ENCODE measurements at regions not wholly inside any gene's neighbourhood (a gene's known extent, or its start where the extent isn't known, plus 50 kb on each side); places are given as distances from the start of the nearest gene placed in this dataset.
"Not testable (repeated sequence)": the region's sequence is repeated elsewhere in the genome, so short reads cannot be mapped to it uniquely, and the experiment has no call there.

- TF ChIP-seq CTCF (conservative IDR thresholded peaks at IDR 0.05; ENCODE audit: control insufficient read depth, insufficient read depth, low read depth, low read length): no peak
- no peak for DNase-seq (ENCODE audit: low read depth)
- no peak overlapping the region for H3K4me3 ChIP-seq (ENCODE audit: control insufficient read depth, low read depth, low read length)
These were observed 300.4 kb downstream of the PHF14 start for GRCh38 chr7:11274074-11274473.

- no peak overlapping the region for H3K4me3 ChIP-seq (ENCODE audit: control insufficient read depth, low read depth, low read length)
- no peak for DNase-seq (ENCODE audit: low read depth)
- TF ChIP-seq CTCF (conservative IDR thresholded peaks at IDR 0.05; ENCODE audit: control insufficient read depth, insufficient read depth, low read depth, low read length): no peak
These were observed 308.3 kb downstream of the PHF14 start for GRCh38 chr7:11281953-11282352.

- not testable (repeated sequence) for H3K4me3 ChIP-seq (ENCODE audit: control insufficient read depth, low read depth, low read length); DNase-seq (ENCODE audit: low read depth)
These were observed 309.9 kb downstream of the PHF14 start for GRCh38 chr7:11283584-11283983.

- no peak overlapping the region for H3K4me3 ChIP-seq (ENCODE audit: control insufficient read depth, low read depth, low read length)
These were observed 317.2 kb downstream of the PHF14 start for GRCh38 chr7:11290863-11291262.

GRCh38 chr7:11294218-11294617 lies 320.5 kb downstream of the PHF14 start:
- TF ChIP-seq CTCF (conservative IDR thresholded peaks at IDR 0.05; ENCODE audit: control insufficient read depth, insufficient read depth, low read depth, low read length): no peak
- no peak for DNase-seq (ENCODE audit: low read depth)

More at GRCh38 chr7:11290863-11291262, 317.2 kb downstream of the PHF14 start:
- no peak for DNase-seq (ENCODE audit: low read depth)
- TF ChIP-seq CTCF (conservative IDR thresholded peaks at IDR 0.05; ENCODE audit: control insufficient read depth, insufficient read depth, low read depth, low read length): no peak

GRCh38 chr7:11294965-11295364 lies 321.3 kb downstream of the PHF14 start:
- no peak for DNase-seq (ENCODE audit: low read depth)
- TF ChIP-seq CTCF (conservative IDR thresholded peaks at IDR 0.05; ENCODE audit: control insufficient read depth, insufficient read depth, low read depth, low read length): no peak
- no peak overlapping the region for H3K4me3 ChIP-seq (ENCODE audit: control insufficient read depth, low read depth, low read length)

More at GRCh38 chr7:11294218-11294617, 320.5 kb downstream of the PHF14 start:
- no peak overlapping the region for H3K4me3 ChIP-seq (ENCODE audit: control insufficient read depth, low read depth, low read length)

- TF ChIP-seq CTCF (conservative IDR thresholded peaks at IDR 0.05; ENCODE audit: control insufficient read depth, insufficient read depth, low read depth, low read length): no peak
- no peak for DNase-seq (ENCODE audit: low read depth)
These were observed 323.5 kb downstream of the PHF14 start for GRCh38 chr7:11297126-11297625.

More at GRCh38 chr7:11297126-11297625, 323.5 kb downstream of the PHF14 start:
- no peak overlapping the region for H3K4me3 ChIP-seq (ENCODE audit: control insufficient read depth, low read depth, low read length)

Data from fibroblast of mammary gland (primary cell).